ENCODE measurements at regions not wholly inside any gene's neighbourhood (a gene's known extent, or its start where the extent isn't known, plus 50 kb on each side); places are given as distances from the start of the nearest gene placed in this dataset.

GRCh38 chr4:52234561-52235440, 183.7 kb downstream of the SPATA18 start:
- DNase-seq = no peak

GRCh38 chr4:52235552-52236201, 184.6 kb downstream of the SPATA18 start:
- no peak for DNase-seq

GRCh38 chr4:52241916-52242315, 190.8 kb downstream of the SPATA18 start:
- no peak for DNase-seq

GRCh38 chr4:52243367-52243766, 192.3 kb downstream of the SPATA18 start:
- DNase-seq = no peak

GRCh38 chr4:52244103-52244775, 193.1 kb downstream of the SPATA18 start:
- DNase-seq = no peak

GRCh38 chr4:52244848-52245247, 193.7 kb downstream of the SPATA18 start:
- DNase-seq = peak; percentile 31

GRCh38 chr4:52246827-52247226, 195.7 kb downstream of the SPATA18 start:
- no peak for DNase-seq

- DNase-seq = no peak
Observed at GRCh38 chr4:52247941-52248340, 196.8 kb downstream of the SPATA18 start.

- no peak for DNase-seq
Observed at GRCh38 chr4:52248820-52249219, 197.7 kb downstream of the SPATA18 start.

- no peak for DNase-seq
Observed at GRCh38 chr4:52249581-52249980, 198.5 kb downstream of the SPATA18 start.

- DNase-seq = no peak
Observed at GRCh38 chr4:52250154-52250553, 199.1 kb downstream of the SPATA18 start.

- DNase-seq = no peak
Observed at GRCh38 chr4:52251864-52252263, 200.8 kb downstream of the SPATA18 start.

- DNase-seq = no peak
Observed at GRCh38 chr4:52253025-52253424, 201.9 kb downstream of the SPATA18 start.

GRCh38 chr4:52256522-52256921, 205.4 kb downstream of the SPATA18 start:
- DNase-seq = no peak

- DNase-seq = no peak
Observed at GRCh38 chr4:52259978-52260377, 208.9 kb downstream of the SPATA18 start.

GRCh38 chr4:52260514-52261210, 209.6 kb downstream of the SPATA18 start:
- no peak for DNase-seq

- no peak for DNase-seq
Observed at GRCh38 chr4:52263607-52264006, 212.5 kb downstream of the SPATA18 start.

GRCh38 chr4:52265781-52266525, 214.8 kb downstream of the SPATA18 start:
- DNase-seq = no peak

GRCh38 chr4:52266537-52267137, 215.5 kb downstream of the SPATA18 start:
- DNase-seq = no peak

GRCh38 chr4:52269761-52270160, 218.7 kb downstream of the SPATA18 start:
- DNase-seq = no peak

- no peak for DNase-seq
Observed at GRCh38 chr4:52273885-52274284, 222.8 kb downstream of the SPATA18 start.

Data from NCI-H2081 treated with DMSO at 0.1 percent for 48 hours (cell line).